GM20000 (cell line): ENCODE measurements at regions not wholly inside any gene's neighbourhood (a gene's known extent, or its start where the extent isn't known, plus 50 kb on each side); places are given as distances from the start of the nearest gene placed in this dataset.

Experiments
- DNase-seq: peaks from one replicate; pipeline ENCODE4 v3.0.0; 2012; ENCODE audit warnings: low spot score
- TF ChIP-seq, protein P1 (sequence below): IDR thresholded peaks from 2 replicates; pipeline ENCODE4 v1.5.1; 2012; ENCODE audit warnings: mild to moderate bottlenecking, control low read depth; ENCODE audit errors: extremely low read depth, missing control alignments

DNA sequence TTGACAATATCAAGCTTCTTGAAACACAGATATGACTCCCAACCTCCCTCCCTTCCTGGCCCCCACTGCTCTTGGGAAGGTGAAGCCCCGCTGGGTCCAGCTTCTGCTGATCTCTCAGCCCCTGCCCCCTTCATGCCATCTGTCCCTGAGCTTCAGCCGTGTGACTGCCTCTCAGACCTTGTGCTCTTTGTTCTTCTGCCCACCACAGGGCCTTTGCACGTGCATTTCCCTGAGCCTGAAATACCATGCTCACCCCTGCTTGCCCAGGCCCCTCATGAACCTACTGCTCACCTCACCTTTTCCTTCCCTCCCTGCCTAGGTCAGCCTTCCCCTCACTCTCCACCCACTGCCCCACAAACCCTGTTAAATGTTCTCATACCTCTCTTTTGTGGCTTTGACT lies 241.7 kb upstream of the PMEPA1 start:
- DNase-seq: no peak
- TF ChIP-seq, protein P1, sequence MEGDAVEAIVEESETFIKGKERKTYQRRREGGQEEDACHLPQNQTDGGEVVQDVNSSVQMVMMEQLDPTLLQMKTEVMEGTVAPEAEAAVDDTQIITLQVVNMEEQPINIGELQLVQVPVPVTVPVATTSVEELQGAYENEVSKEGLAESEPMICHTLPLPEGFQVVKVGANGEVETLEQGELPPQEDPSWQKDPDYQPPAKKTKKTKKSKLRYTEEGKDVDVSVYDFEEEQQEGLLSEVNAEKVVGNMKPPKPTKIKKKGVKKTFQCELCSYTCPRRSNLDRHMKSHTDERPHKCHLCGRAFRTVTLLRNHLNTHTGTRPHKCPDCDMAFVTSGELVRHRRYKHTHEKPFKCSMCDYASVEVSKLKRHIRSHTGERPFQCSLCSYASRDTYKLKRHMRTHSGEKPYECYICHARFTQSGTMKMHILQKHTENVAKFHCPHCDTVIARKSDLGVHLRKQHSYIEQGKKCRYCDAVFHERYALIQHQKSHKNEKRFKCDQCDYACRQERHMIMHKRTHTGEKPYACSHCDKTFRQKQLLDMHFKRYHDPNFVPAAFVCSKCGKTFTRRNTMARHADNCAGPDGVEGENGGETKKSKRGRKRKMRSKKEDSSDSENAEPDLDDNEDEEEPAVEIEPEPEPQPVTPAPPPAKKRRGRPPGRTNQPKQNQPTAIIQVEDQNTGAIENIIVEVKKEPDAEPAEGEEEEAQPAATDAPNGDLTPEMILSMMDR: no peak

DNA sequence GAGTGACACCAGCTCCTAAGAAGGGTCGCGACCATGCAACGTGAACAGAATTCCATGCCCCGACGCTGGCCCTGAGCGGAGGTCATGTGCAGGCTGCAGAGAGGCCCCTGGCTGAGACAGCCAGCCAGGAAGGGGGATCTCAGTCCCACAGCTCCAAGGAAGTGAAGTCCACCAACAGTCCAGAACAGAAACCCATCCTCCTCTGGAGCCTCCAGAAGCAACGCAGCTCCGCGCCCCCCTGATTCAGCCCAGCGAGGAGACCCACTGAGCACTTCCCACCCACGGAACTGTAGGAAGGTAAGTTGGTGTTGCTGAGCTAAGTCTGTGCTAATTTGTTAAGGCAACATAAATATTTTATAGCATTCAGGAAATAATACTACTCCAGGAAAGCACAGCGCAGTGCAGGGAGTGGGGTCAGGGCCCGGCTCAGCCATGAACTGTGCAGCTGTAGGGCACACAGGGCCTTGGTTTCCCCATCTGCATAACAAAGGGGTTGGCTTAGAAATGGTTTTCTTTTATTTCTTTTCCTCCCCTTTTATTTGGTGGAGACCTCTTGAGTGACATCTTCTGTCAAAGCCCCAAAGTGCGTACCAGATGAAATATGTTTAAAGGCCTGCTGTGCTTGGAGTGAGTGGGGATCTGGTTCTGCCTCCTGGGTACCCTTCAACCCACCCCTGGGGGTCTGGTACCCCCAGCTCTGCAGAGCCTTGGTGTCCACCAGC lies 241.1 kb upstream of the PMEPA1 start:
- no peak for DNase-seq
- TF ChIP-seq, protein P1: no peak

DNA sequence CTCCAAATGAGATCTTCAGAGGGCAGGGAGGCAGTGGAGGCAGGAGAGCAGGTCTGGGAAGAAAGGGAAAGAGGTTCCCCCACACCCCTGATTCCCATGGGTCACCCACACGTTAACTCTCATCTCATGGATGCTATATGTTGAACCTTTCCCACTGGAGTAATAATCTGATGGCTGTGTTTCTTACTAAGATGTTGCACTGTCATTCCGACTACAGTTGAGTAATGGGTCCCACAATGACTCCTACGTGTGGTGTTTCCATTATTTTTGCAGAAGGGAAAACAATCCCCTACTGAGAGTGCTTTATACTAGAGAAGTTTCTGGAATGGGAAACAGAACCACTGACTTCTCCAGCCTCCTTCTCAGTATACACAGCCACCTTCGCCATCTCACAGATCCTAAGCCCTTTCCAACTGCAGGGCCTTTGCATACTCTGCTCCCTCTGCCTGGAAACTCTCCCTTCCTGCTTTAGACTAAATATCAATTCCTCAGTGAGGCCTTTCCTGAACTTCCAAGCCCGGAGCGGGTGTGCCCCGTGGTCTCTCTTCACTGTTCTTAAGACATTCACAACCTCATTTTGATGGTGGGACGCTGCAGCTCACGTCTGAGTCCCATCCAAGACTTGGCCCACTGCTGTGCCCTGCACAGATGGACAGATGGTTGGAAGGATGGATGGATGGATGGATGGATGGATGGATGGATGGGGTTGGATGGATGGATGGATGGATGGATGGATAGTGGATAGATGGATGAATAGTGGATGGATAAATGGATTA lies 238.6 kb upstream of the PMEPA1 start:
- TF ChIP-seq, protein P1: no peak
- no peak for DNase-seq

DNA sequence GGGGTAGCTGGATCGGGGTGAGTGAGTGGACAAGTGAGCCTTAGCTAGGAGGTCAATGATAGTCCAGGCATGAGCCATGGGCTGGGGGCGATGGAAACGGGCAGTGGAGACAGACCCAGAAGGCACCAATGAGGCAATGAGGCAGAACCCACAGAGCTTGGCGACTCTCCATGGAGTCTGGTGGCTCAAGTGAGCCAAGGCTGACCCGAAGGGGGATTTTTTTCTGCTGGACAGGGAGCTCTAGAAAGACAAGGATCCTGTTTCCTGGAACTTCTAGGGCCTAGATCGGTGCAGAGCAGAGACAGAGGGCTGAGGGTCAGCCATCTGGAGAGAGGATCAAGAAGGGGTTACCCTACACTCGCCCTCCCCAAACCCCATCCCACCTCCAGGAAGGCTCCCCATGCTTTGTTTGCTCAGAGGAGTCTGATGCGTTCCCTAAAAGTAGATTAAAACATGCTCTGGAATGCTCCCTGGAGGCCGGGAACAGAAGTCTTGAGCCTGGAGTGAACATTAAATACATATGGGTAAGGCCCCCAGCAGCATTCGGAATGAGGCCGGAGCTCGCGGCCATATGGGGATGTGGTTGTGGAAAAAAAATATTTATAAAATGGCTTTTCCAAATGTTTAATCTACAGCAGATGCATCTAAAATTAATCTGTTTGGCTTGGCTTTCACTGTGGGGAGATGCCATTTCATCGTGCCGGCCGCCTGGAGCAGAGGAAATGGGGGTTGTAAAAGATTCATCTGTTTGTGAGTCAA lies 237.8 kb upstream of the PMEPA1 start:
- no peak for DNase-seq
- TF ChIP-seq, protein P1: no peak

DNA sequence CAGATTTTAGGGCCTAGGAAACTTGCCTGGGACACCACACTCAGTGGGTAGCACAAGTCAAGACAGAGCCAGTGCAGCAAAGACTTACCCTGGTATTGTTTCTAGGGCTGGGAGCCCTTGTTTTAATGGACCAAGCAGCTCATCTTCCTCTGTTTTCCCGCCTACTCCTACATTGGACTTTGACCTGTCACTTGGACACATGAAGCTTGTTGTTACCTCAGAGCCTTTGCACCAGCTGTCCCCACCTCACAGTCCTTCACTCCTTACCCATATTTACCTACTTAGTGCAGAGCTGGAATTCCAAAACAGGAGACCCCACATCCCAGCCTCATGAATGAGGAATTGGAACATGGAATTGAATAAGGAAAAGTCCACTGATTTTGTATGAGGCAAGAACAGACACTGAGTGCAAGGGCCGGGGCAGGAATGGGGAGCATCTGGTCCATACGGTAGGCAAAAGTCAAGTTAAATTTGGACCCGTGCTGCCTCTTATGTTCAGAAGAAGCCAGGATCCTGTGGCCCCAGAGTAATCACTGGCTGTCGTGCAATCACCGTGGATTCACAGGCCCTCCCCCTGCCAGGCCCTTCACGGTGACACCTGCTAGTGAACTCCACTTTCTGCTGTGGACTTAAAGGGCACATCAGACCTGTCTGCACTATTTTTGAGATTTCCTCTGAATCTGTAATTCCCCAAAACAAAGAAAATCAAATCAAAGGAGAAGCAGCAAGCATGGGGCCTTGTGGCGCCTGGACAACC lies 236.9 kb upstream of the PMEPA1 start:
- no peak for DNase-seq
- TF ChIP-seq, protein P1: no peak

DNA sequence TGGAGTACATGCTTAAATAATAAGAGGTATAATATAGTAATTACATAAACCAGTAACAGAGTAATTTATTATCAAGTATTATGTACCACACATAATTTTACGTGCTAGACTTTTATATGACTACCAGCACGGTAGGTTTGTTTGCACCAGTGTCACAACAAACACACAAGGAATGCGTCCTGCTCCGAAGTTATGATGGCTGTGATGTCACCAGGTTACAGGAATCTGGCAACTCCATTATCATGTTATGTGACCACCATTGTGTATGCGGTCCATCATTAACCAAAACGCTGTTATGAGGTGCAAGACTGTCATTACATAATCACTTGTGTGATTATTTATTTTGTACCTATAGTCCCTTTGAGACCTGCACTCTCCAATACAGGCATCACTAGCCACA lies 235.2 kb upstream of the PMEPA1 start:
- DNase-seq: no peak
- TF ChIP-seq, protein P1: no peak

DNA sequence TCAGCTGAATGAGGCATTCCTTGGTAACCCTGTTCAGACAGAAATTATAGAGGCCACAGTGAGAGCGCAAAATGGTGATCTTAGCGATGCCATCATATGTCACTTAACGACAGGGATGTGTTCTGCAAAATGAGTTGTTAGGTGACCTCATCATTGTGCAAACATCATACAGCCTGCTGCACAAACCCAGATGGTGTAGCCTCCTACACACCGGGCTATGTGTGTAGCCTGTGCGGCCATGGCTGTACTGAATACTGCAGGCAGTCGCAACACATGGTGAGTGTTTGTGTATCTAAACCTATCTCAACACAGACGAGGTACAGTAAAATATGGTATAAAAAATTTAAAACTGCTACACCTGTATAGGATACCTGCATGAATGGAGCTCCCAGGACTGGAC lies 234.1 kb upstream of the PMEPA1 start:
- no peak for DNase-seq
- TF ChIP-seq, protein P1: no peak
